Epithelial cell of prostate (primary cell): ENCODE measurements at regions not wholly inside any gene's neighbourhood (a gene's known extent, or its start where the extent isn't known, plus 50 kb on each side); places are given as distances from the start of the nearest gene placed in this dataset.
"Not testable (repeated sequence)": the region's sequence is repeated elsewhere in the genome, so short reads cannot be mapped to it uniquely, and the experiment has no call there.

Experiments
- DNase-seq: peaks from one replicate; pipeline ENCODE4 v3.0.0-alpha.2; 2011; ENCODE audit warnings: low read depth, low spot score
- H3K27ac ChIP-seq: fragments of 450-650 bp; 2 replicates; pipeline ENCODE4 v1.5.1; 2017; ENCODE audit warnings: mild to moderate bottlenecking

- DNase-seq = no peak
- H3K27ac ChIP-seq = no peak overlapping the region
Observed at GRCh38 chr3:147333098-147333497, 73.2 kb downstream of the ZIC4 start.

GRCh38 chr3:147328711-147329110, 77.6 kb downstream of the ZIC4 start:
- DNase-seq = no peak
- no peak overlapping the region for H3K27ac ChIP-seq

- H3K27ac ChIP-seq = no peak overlapping the region
- no peak for DNase-seq
Observed at GRCh38 chr3:147324356-147324755, 82.0 kb downstream of the ZIC4 start.

DNA sequence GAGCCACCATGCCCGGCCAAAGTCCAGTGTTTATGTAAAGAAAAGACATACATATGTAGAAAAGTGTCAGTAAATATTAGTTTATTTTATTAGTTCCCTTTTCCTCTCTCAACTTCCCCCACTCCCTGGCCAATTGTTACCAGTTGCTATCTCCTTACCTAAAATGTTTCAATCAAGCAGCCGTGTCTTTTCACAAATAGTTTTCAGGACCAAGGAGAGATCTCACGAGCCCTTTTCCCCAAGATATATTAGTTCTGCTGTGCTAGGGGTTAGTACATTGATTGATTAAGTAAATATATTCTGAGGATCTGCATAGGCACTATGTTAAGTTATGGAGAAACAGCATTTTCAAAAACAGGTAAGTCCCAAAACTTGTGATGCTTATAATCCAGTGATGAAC, 87.4 kb downstream of the ZIC4 start:
- DNase-seq = no peak
- H3K27ac ChIP-seq = no peak overlapping the region

- not testable (repeated sequence) for H3K27ac ChIP-seq, DNase-seq
Observed at GRCh38 chr3:147317080-147317479, 89.3 kb downstream of the ZIC4 start.

DNA sequence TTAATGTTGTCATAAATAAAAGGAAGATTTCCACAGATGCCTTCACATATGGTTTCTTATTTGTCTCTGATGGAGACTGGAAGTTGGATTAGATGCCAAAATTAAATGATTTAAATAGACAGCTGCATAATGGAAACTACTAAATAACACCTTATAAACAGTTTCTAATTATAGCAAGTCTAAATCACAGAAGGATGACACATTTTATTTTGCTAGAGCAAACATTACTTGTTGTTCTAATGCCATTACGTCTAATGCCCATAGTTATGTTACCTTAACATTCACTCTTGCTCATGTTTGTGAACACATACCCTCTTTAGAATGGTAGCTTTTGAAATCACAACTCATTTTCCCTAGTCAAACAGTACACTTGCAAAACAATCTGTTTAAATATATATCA, 92.8 kb downstream of the ZIC4 start:
- no peak overlapping the region for H3K27ac ChIP-seq
- DNase-seq = no peak

GRCh38 chr3:147312786-147313280, 93.5 kb downstream of the ZIC4 start:
- no peak for DNase-seq
- H3K27ac ChIP-seq = no peak overlapping the region

DNA sequence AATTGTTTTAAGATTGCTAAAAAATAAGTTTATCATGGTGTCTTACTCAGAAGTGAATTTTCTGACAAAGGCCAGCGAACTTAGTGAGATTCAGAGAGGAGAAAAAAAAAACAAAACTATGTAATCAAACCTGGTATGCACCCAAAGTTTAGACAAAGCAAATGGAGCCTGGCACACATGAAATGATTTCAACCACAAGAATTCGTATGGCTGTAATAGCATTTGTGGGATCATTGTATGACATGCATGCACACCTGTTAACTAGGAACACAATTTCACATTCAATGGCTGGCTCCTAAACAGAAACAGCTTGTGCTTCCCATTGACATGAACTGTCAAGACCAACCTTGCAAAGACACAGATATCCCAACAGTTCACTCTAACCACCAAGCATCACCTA, 94.6 kb downstream of the ZIC4 start:
- no peak for DNase-seq
- no peak overlapping the region for H3K27ac ChIP-seq

GRCh38 chr3:147305533-147306250, 100.7 kb downstream of the ZIC4 start:
- H3K27ac ChIP-seq = no peak overlapping the region
- no peak for DNase-seq

- H3K27ac ChIP-seq = no peak overlapping the region
Observed at GRCh38 chr3:147304756-147305155, 101.6 kb downstream of the ZIC4 start.

DNA sequence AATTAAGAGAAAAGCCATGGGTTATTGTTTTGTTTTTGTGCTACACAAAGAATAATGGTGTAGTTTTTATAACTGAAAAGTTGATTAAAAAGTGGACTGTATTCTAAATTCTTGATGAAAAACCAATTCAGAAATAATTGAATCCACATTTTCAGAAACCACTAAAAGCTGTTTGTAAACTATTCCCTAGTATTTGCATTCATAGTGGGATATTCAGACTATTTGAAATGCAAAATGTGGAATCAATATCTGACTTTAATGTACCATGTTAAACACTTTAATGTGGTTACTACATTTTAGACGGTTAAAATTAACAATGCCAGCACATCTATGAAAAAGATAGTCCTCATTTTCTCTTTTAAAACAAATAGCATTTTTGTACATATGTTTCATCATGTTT, 104.6 kb downstream of the ZIC4 start:
- no peak overlapping the region for H3K27ac ChIP-seq
- no peak for DNase-seq

More at GRCh38 chr3:147304756-147305155, 101.6 kb downstream of the ZIC4 start:
- DNase-seq = no peak

DNA sequence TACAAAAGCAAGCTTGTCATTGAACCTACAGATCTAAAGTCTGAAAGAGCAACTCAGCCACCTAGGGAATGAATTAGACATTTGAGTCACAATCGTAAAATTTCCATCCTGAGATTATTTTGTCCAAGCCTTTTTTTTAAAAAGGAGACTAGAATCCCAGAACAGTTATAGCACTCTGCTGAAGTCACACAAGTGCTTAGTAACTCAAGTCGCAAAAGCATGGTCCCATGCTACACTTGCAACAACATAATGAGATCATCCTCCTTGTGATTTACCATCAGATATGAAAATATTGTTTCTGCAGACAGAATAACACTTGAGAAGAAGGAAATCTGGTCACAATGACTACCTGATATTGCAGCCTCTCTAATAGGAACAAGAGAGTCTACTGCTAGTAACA, 106.7 kb downstream of the ZIC4 start:
- H3K27ac ChIP-seq = no peak overlapping the region
- DNase-seq = no peak

DNA sequence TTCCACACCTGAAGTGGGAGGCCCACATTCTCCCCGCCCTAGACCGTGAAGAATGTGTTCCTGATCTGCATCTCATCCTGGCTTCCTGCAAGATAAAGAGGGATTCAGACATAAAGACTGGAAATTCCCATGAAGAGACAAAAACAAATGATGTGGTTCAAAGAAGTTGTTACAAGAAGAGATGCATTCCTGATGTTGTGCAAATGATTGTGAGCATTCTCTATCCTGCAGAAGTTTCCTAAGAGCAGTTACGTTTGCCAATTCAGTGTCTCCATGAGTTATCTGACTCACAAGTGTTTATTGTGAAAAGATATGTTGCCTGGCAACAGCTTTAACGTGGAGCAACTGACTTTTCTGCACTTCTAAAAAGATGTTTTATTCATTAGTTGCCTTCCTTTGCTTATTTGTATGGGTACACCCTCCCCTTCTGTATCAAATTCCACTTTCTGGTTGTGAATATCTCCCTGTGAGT, 107.8 kb downstream of the ZIC4 start:
- peak; percentile 27 for DNase-seq
- no peak overlapping the region for H3K27ac ChIP-seq

- H3K27ac ChIP-seq = no peak overlapping the region
Observed at GRCh38 chr3:147297761-147298350, 108.5 kb downstream of the ZIC4 start.

GRCh38 chr3:147287370-147287769, 119.0 kb downstream of the ZIC4 start:
- H3K27ac ChIP-seq, DNase-seq: not testable (repeated sequence)

More at GRCh38 chr3:147297761-147298350, 108.5 kb downstream of the ZIC4 start:
- no peak for DNase-seq

- H3K27ac ChIP-seq = no peak overlapping the region
- DNase-seq = no peak
Observed at GRCh38 chr3:147269907-147270306, 136.4 kb downstream of the ZIC4 start.

- H3K27ac ChIP-seq = no peak overlapping the region
- no peak for DNase-seq
Observed at GRCh38 chr3:147267434-147267833, 138.9 kb downstream of the ZIC4 start.

GRCh38 chr3:147257944-147258343, 148.4 kb downstream of the ZIC4 start:
- DNase-seq = no peak
- no peak overlapping the region for H3K27ac ChIP-seq

- H3K27ac ChIP-seq = no peak overlapping the region
- DNase-seq = no peak
Observed at GRCh38 chr3:147256739-147257138, 149.6 kb downstream of the ZIC4 start.

DNA sequence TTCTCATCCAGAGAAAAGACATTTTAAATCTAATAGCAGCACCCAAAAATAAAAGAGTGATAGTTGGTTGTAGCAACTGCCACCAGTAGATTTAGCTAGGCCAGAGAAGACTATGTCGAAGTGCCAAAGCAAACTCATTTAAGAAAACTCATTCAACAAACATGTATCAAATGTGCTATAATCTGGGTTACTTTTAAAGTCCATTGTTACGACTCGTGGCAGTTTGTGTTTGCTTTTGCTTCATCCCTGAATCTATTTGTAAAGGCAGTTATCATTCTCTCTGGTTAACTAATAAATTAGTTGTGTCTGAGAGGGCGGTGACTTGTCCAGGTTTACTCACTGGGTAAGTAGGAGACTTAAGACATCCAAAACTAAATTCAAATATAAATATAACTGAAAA, 159.4 kb downstream of the ZIC4 start:
- DNase-seq = no peak

GRCh38 chr3:147245638-147246037, 160.7 kb downstream of the ZIC4 start:
- not testable (repeated sequence) for H3K27ac ChIP-seq, DNase-seq

More for the DNA sequence above, 159.4 kb downstream of the ZIC4 start:
- H3K27ac ChIP-seq = no peak overlapping the region

- H3K27ac ChIP-seq, DNase-seq: not testable (repeated sequence)
Observed at GRCh38 chr3:147245022-147245421, 161.3 kb downstream of the ZIC4 start.
